Activated CD4-positive, alpha-beta T cell treated with anti-CD3 and anti-CD28 coated beads, Interleukin-2, amount 50 U/mL, for 16 hours (primary cell): ENCODE measurements at regions not wholly inside any gene's neighbourhood (a gene's known extent, or its start where the extent isn't known, plus 50 kb on each side); places are given as distances from the start of the nearest gene placed in this dataset.

Experiments
- DNase-seq: peaks from one replicate; pipeline ENCODE4 v3.0.0-alpha.2; 2020

- no peak for DNase-seq
Measured at GRCh38 chr9:80082213-80082612, 510.4 kb downstream of the TLE4 start.

- peak; percentile 16 for DNase-seq
Measured at GRCh38 chr9:80078826-80079225, 507.1 kb downstream of the TLE4 start.

GRCh38 chr9:80077059-80077458 is 505.3 kb downstream of the TLE4 start:
- DNase-seq: no peak

- DNase-seq: no peak
Measured at GRCh38 chr9:80076162-80076561, 504.4 kb downstream of the TLE4 start.

- DNase-seq: no peak
Measured at GRCh38 chr9:80074439-80074838, 502.7 kb downstream of the TLE4 start.

GRCh38 chr9:80072451-80072850 is 500.7 kb downstream of the TLE4 start:
- DNase-seq: no peak

GRCh38 chr9:80070071-80070742 is 498.4 kb downstream of the TLE4 start:
- DNase-seq: no peak

- no peak for DNase-seq
Measured at GRCh38 chr9:80066931-80067330, 495.2 kb downstream of the TLE4 start.

- no peak for DNase-seq
Measured at GRCh38 chr9:80062567-80062966, 490.8 kb downstream of the TLE4 start.

GRCh38 chr9:80061940-80062339 is 490.2 kb downstream of the TLE4 start:
- DNase-seq: no peak

GRCh38 chr9:80061096-80061495 is 489.3 kb downstream of the TLE4 start:
- no peak for DNase-seq

- DNase-seq: no peak
Measured at GRCh38 chr9:80059979-80060378, 488.2 kb downstream of the TLE4 start.

- no peak for DNase-seq
Measured at GRCh38 chr9:80059191-80059590, 487.4 kb downstream of the TLE4 start.

- DNase-seq: no peak
Measured at GRCh38 chr9:80052830-80053229, 481.1 kb downstream of the TLE4 start.

- DNase-seq: no peak
Measured at GRCh38 chr9:80049096-80049782, 477.5 kb downstream of the TLE4 start.

GRCh38 chr9:80046481-80046880 is 474.7 kb downstream of the TLE4 start:
- no peak for DNase-seq

GRCh38 chr9:80041821-80042220 is 470.1 kb downstream of the TLE4 start:
- DNase-seq: no peak

GRCh38 chr9:80040457-80040856 is 468.7 kb downstream of the TLE4 start:
- no peak for DNase-seq

GRCh38 chr9:80030801-80031200 is 459.0 kb downstream of the TLE4 start:
- DNase-seq: no peak

GRCh38 chr9:80028501-80028900 is 456.7 kb downstream of the TLE4 start:
- DNase-seq: no peak

GRCh38 chr9:80025796-80026520 is 454.2 kb downstream of the TLE4 start:
- no peak for DNase-seq

- no peak for DNase-seq
Measured at GRCh38 chr9:80025131-80025530, 453.4 kb downstream of the TLE4 start.

- DNase-seq: no peak
Measured at GRCh38 chr9:80020530-80020929, 448.8 kb downstream of the TLE4 start.

- DNase-seq: no peak
Measured at GRCh38 chr9:80020056-80020455, 448.3 kb downstream of the TLE4 start.
